GM18861 (cell line): ENCODE measurements at regions not wholly inside any gene's neighbourhood (a gene's known extent, or its start where the extent isn't known, plus 50 kb on each side); places are given as distances from the start of the nearest gene placed in this dataset.
A peak's percentile ranks its signal among the peaks of the same experiment; 100 is the strongest.

Experiments used
- ATAC-seq: cut with Tn5 transposase; IDR thresholded peaks from one replicate; pipeline ENCODE4 v1.9.1; 2021; ENCODE audit not compliant: unreplicated experiment

- no peak for ATAC-seq
These were observed 97.3 kb upstream of the SFMBT2 start for GRCh38 chr10:7507887-7508726.

- peak; percentile 46 for ATAC-seq
These were observed 95.7 kb upstream of the SFMBT2 start for GRCh38 chr10:7506571-7506970.

DNA sequence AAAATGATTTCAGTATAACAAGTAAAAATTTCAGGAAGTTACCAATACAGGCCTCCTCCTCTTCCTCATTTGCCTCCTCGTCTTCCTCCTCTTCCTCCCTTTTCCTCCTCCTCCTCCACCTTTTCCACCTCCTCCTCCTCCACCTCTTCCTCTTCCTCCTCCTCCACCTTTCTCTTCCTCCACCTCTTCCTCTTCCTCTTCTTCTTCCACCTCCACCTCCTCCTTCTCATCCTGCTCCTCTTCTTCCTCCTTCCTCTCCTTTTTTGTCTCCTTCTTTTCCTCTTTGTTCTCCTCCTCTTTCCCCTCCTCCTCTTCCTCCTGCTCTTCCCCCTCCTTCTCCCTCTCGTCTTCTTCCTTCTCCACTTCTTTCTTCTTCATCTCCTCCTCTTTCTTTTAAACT, 94.4 kb upstream of the SFMBT2 start:
- ATAC-seq: no peak

DNA sequence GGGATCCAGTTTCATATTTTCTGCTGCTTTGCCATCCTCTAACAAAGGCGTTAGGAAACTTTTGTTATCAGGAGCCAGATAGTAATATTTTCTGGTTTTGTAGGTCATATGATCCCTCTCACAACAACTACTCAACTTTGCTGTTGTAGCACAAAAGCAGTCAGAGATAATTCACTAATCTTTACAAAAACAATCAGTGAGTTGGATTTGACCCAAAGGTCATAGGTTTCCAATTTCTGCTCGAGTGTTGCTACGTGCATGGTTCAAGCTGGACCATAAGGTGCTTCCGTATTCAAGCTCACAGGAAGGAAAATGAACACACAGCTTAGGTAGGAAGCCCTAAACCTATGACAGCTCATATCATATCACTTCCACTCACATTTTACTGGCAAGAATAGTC, 92.4 kb upstream of the SFMBT2 start:
- ATAC-seq: no peak

- ATAC-seq: no peak
These were observed 90.3 kb upstream of the SFMBT2 start for GRCh38 chr10:7501157-7501556.

DNA sequence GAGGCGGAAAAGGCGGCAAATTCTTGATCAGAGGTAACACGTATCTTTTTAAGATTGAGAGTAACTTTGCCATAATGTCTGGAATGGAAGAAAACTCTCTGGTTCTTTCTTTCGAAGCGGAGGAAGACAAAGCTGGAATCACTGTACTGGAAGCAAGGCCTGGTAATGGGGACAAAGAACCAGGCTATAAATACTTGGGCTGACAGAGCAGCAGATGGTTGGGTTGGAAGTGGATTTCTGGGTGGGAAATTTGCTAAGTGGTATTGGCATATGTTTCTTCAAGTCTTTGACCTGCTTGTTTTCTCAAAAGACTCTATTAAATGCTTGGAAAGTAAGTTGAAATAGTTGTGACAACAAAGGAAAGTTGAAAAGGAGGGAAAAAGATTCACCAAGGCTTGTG, 87.3 kb upstream of the SFMBT2 start:
- ATAC-seq: no peak

DNA sequence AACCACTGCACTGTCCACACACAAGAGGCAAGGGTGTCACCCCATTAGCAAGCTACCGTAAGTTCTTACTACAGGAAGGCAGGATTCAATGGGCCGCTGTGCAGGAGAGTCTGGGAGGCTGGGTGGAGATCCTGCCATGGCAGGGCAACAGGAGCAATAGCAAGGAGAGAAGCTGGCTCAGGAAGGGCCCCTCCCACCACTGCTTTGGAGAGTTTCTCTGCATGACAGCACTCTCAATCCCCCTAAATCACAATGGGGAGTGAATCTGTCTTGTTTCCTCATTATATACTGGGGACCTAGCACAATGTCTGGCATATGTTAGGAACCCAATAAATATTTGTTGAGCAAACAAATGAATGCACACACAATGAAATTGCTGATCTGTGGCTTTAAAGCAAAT, 83.2 kb upstream of the SFMBT2 start:
- no peak for ATAC-seq

- peak; percentile 4 for ATAC-seq
These were observed 81.8 kb upstream of the SFMBT2 start for GRCh38 chr10:7492660-7493046.

DNA sequence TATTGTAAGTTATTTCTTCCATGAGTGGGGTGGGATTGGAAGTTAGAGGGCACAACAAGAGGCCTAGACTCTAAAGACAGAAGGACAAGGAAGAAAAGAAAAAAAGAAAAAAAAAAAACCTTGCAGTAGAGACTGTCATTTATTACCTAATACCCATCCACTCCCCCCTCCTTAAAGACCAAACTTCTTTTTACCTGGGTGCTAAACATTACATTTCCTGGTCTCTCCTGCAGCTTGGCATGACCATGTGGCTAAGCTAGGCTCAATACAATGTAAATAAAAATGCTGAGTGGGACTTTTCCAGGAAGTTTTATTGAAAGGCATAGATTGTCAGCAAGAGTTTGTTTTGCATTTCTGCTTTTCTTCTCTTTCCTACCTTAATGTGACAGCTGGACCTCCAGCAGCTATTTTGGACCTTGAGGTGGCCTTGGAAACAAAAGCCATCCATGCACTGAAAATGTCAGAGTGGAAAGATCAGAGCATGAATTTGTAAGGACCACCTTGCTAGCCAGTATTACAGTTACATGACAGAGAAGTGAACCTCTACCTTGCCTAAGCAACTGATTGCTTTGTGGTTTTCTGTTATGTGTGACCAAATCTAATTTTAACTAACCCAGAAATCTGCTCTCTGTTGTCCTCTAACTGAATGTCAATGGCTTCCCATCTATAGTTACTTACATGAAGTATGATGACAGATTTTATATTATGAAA, 81.3 kb upstream of the SFMBT2 start:
- ATAC-seq: peak; percentile 95

GRCh38 chr10:7491230-7491629, 80.4 kb upstream of the SFMBT2 start:
- no peak for ATAC-seq

GRCh38 chr10:7488418-7488829, 77.6 kb upstream of the SFMBT2 start:
- no peak for ATAC-seq

DNA sequence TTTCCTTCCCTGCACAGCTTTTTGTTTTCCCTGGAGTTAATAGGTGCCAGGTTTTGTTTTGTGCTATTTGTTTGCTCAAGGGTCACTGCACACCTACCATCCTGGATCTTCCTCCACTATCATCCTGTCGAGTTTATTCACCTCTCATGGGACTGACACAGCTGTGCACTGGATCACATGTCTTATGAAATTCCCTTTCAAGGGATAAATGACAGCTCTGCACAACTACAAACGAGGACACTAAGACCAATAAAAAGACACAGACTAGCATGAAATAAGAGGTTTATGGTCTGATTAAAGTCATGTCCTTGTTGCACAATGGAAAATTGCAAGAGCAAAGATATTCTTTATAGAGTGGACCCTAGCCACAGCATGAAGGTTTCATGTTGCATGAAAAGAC, 76.7 kb upstream of the SFMBT2 start:
- no peak for ATAC-seq

GRCh38 chr10:7486528-7486927, 75.7 kb upstream of the SFMBT2 start:
- ATAC-seq: no peak

GRCh38 chr10:7485799-7486198, 75.0 kb upstream of the SFMBT2 start:
- no peak for ATAC-seq

- no peak for ATAC-seq
These were observed 74.4 kb upstream of the SFMBT2 start for GRCh38 chr10:7485244-7485556.

- ATAC-seq: peak; percentile 53
These were observed 73.8 kb upstream of the SFMBT2 start for GRCh38 chr10:7484456-7485243.

GRCh38 chr10:7483848-7484247, 73.0 kb upstream of the SFMBT2 start:
- ATAC-seq: no peak

DNA sequence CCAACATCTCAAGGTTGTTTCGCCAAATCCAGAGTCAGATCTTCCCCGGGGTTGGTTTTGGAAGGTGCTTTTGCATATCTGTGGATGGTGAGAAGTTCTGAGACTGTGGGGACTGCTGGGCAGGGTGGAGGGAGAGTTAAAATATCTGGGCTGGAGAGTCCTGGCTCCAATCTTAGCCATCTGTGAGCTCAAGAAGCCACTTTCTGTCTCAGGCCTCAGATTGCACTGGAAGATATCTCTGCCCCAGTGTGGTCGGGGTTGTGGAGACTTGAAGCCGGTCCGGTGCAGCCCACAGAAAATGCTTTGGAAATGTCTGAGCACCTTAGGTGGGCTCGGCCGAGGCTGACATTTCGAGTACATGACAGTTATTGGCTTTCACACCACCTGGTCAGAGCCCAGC, 72.2 kb upstream of the SFMBT2 start:
- ATAC-seq: no peak

GRCh38 chr10:7481368-7481765, 70.5 kb upstream of the SFMBT2 start:
- ATAC-seq: no peak

DNA sequence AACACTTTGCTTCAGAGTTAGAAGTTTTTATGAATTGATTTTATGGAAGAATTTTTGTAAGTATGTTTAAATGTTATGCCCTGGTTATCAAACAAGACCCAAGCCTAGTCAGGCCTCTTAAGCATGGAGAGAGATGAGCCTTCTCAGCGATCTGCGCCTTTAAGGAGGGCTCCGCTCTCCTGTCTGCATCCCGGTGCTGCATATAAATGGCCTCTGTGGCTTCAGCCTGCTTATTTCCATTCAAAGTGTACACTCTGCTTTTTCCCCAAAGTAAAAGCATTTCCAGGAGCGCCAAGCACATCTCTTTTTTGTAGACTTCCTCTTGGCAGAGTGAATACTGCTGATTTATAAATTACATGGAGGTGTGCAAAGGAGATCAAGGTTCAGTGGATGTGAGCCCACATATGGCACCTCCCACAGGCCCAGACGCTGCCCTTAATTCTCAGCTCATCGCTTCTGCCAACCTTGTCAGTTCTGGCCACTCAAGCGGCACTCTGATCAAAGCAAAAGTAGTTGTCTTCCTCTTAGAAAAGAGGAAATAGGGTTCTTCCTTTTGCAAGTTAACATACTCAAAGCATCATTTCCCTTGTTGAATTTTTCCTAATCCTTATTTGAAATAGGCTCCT, 70.0 kb upstream of the SFMBT2 start:
- peak; percentile 61 for ATAC-seq

DNA sequence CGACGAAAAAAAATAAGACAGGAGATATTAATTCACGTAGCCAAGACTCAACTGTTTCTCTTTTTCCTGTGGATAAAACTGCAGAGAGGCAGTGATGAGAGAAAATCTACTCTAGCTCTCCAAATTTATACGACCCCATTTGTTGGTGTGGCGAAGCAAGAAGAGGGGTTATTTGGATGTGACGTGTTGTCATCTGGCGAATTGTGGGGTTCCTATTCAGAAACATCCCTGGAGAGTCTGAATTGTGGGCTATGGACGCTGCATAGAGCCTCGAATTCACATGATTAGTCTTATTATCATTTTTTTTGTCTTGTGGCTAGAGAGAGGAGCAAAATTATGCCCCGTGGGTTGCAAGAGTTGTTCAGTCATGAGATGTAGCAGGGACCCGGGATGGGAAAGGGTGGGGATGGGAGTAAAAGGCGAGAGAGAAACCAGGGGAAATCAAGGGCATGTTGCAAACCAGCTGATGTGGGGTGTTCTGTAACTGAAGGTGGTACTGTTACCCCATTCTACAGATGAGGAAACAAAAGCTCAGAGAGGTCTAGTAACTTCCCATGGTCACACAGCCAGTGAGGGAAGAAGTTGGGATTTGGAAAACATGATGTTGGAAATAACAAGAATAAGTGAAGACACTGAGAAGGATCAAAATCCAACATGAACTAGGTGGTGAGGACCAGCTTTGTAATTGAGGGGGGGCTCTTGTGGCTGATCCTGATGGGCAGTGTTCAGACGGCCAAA, 69.2 kb upstream of the SFMBT2 start:
- ATAC-seq: no peak
